ENCODE measurements at regions not wholly inside any gene's neighbourhood (a gene's known extent, or its start where the extent isn't known, plus 50 kb on each side); places are given as distances from the start of the nearest gene placed in this dataset.

GRCh38 chr2:39602616-39603015 is 63.1 kb upstream of the TMEM178A start:
- whole genome bisulfite sequencing, 2 experiments (ENCODE audit: insufficient coverage in 2 of 2), result no CpG with 5 or more reads among the region's 1 CpG
- Histone ChIP-seq H3K4me3 (ENCODE audit: extremely low read depth, insufficient read depth, low read length, poor library complexity, severe bottlenecking) (no peak overlapping the region), H3K36me3 (ENCODE audit: control insufficient read depth, insufficient read depth, low read length) (no peaks in the 10 kb centered on the region), H3K4me1 (ENCODE audit: control insufficient read depth, insufficient read depth, low read length, poor library complexity, severe bottlenecking) (peaks cover 24% of the 10 kb centered on the region), H3K27ac (ENCODE audit: low read depth, low read length, severe bottlenecking) (no peak overlapping the region), H3K9me3 (ENCODE audit: control insufficient read depth, low read length) (no peaks in the 10 kb centered on the region)

GRCh38 chr2:39603436-39603835 is 62.3 kb upstream of the TMEM178A start:
- H3K4me1 ChIP-seq (ENCODE audit: control insufficient read depth, insufficient read depth, low read length, poor library complexity, severe bottlenecking), result peaks cover 32% of the 10 kb centered on the region
- no peak overlapping the region for H3K27ac ChIP-seq (ENCODE audit: low read depth, low read length, severe bottlenecking)
- H3K9me3 ChIP-seq (ENCODE audit: control insufficient read depth, low read length), result no peaks in the 10 kb centered on the region
- WGBS, 2 experiments (ENCODE audit: insufficient coverage in 2 of 2), result no CpG with 5 or more reads among the region's 2 CpGs
- H3K36me3 ChIP-seq (ENCODE audit: control insufficient read depth, insufficient read depth, low read length), result no peaks in the 10 kb centered on the region
- no peak overlapping the region for H3K4me3 ChIP-seq (ENCODE audit: extremely low read depth, insufficient read depth, low read length, poor library complexity, severe bottlenecking)

- H3K4me3 ChIP-seq (ENCODE audit: extremely low read depth, insufficient read depth, low read length, poor library complexity, severe bottlenecking), result no peak overlapping the region
- peaks cover 41% of the 10 kb centered on the region for H3K4me1 ChIP-seq (ENCODE audit: control insufficient read depth, insufficient read depth, low read length, poor library complexity, severe bottlenecking)
- no peaks in the 10 kb centered on the region for H3K36me3 ChIP-seq (ENCODE audit: control insufficient read depth, insufficient read depth, low read length)
- 81 to 85% methylated on average over 4 of the region's 4 CpGs for WGBS, 2 experiments (ENCODE audit: insufficient coverage in 2 of 2)
- no peak overlapping the region for H3K27ac ChIP-seq (ENCODE audit: low read depth, low read length, severe bottlenecking)
- no peaks in the 10 kb centered on the region for H3K9me3 ChIP-seq (ENCODE audit: control insufficient read depth, low read length)
These were observed 60.9 kb upstream of the TMEM178A start for GRCh38 chr2:39604866-39605265.

GRCh38 chr2:39606585-39606984 is 59.1 kb upstream of the TMEM178A start:
- Histone ChIP-seq H3K36me3 (ENCODE audit: control insufficient read depth, insufficient read depth, low read length) (no peaks in the 10 kb centered on the region), H3K27ac (ENCODE audit: low read depth, low read length, severe bottlenecking) (no peak overlapping the region), H3K9me3 (ENCODE audit: control insufficient read depth, low read length) (no peaks in the 10 kb centered on the region), H3K4me1 (ENCODE audit: control insufficient read depth, insufficient read depth, low read length, poor library complexity, severe bottlenecking) (peaks cover 44% of the 10 kb centered on the region), H3K4me3 (ENCODE audit: extremely low read depth, insufficient read depth, low read length, poor library complexity, severe bottlenecking) (no peak overlapping the region)
- WGBS, 2 experiments (ENCODE audit: insufficient coverage in 2 of 2), result 50 to 76% methylated on average over 3 to 4 of the region's 4 CpGs

GRCh38 chr2:39607538-39608262 is 58.0 kb upstream of the TMEM178A start:
- H3K27ac ChIP-seq (ENCODE audit: low read depth, low read length, severe bottlenecking), result peak overlapping the region; percentile 61
- no peaks in the 10 kb centered on the region for H3K36me3 ChIP-seq (ENCODE audit: control insufficient read depth, insufficient read depth, low read length)
- H3K4me1 ChIP-seq (ENCODE audit: control insufficient read depth, insufficient read depth, low read length, poor library complexity, severe bottlenecking), result peaks cover 44% of the 10 kb centered on the region
- no peak overlapping the region for H3K4me3 ChIP-seq (ENCODE audit: extremely low read depth, insufficient read depth, low read length, poor library complexity, severe bottlenecking)
- no peaks in the 10 kb centered on the region for H3K9me3 ChIP-seq (ENCODE audit: control insufficient read depth, low read length)
- WGBS, 2 experiments (ENCODE audit: insufficient coverage in 2 of 2), result 73 to 94% methylated on average over 2 of the region's 4 CpGs

GRCh38 chr2:39608263-39608575 is 57.5 kb upstream of the TMEM178A start:
- Histone ChIP-seq H3K9me3 (ENCODE audit: control insufficient read depth, low read length) (no peaks in the 10 kb centered on the region), H3K36me3 (ENCODE audit: control insufficient read depth, insufficient read depth, low read length) (no peaks in the 10 kb centered on the region), H3K27ac (ENCODE audit: low read depth, low read length, severe bottlenecking) (peak overlapping the region; percentile 61), H3K4me3 (ENCODE audit: extremely low read depth, insufficient read depth, low read length, poor library complexity, severe bottlenecking) (no peak overlapping the region), H3K4me1 (ENCODE audit: control insufficient read depth, insufficient read depth, low read length, poor library complexity, severe bottlenecking) (peaks cover 44% of the 10 kb centered on the region)
- WGBS, 2 experiments (ENCODE audit: insufficient coverage in 2 of 2), result 92% methylated on average over 2 of the region's 4 CpGs; no CpG with 5 or more reads in 1 of the 2 experiments

- H3K4me1 ChIP-seq (ENCODE audit: control insufficient read depth, insufficient read depth, low read length, poor library complexity, severe bottlenecking), result peaks cover 44% of the 10 kb centered on the region
- 77 to 81% methylated on average over 5 to 6 of the region's 6 CpGs for WGBS, 2 experiments (ENCODE audit: insufficient coverage in 2 of 2)
- H3K27ac ChIP-seq (ENCODE audit: low read depth, low read length, severe bottlenecking), result peak overlapping the region; percentile 61
- no peak overlapping the region for H3K4me3 ChIP-seq (ENCODE audit: extremely low read depth, insufficient read depth, low read length, poor library complexity, severe bottlenecking)
- no peaks in the 10 kb centered on the region for H3K36me3 ChIP-seq (ENCODE audit: control insufficient read depth, insufficient read depth, low read length)
- no peaks in the 10 kb centered on the region for H3K9me3 ChIP-seq (ENCODE audit: control insufficient read depth, low read length)
These were observed 56.9 kb upstream of the TMEM178A start for GRCh38 chr2:39608686-39609441.

GRCh38 chr2:39609917-39610316 is 55.8 kb upstream of the TMEM178A start:
- H3K4me3 ChIP-seq (ENCODE audit: extremely low read depth, insufficient read depth, low read length, poor library complexity, severe bottlenecking), result no peak overlapping the region
- peaks cover 42% of the 10 kb centered on the region for H3K4me1 ChIP-seq (ENCODE audit: control insufficient read depth, insufficient read depth, low read length, poor library complexity, severe bottlenecking)
- WGBS, 2 experiments (ENCODE audit: insufficient coverage in 2 of 2), result 100% methylated on average over 1 to 2 of the region's 2 CpGs
- H3K36me3 ChIP-seq (ENCODE audit: control insufficient read depth, insufficient read depth, low read length), result no peaks in the 10 kb centered on the region
- no peak overlapping the region for H3K27ac ChIP-seq (ENCODE audit: low read depth, low read length, severe bottlenecking)
- H3K9me3 ChIP-seq (ENCODE audit: control insufficient read depth, low read length), result no peaks in the 10 kb centered on the region

- 100% methylated on average over 1 of the region's 1 CpG for WGBS, 2 experiments (ENCODE audit: insufficient coverage in 2 of 2)
- no peaks in the 10 kb centered on the region for H3K36me3 ChIP-seq (ENCODE audit: control insufficient read depth, insufficient read depth, low read length)
- no peaks in the 10 kb centered on the region for H3K4me1 ChIP-seq (ENCODE audit: control insufficient read depth, insufficient read depth, low read length, poor library complexity, severe bottlenecking)
- H3K9me3 ChIP-seq (ENCODE audit: control insufficient read depth, low read length), result no peaks in the 10 kb centered on the region
- no peak overlapping the region for H3K4me3 ChIP-seq (ENCODE audit: extremely low read depth, insufficient read depth, low read length, poor library complexity, severe bottlenecking)
- H3K27ac ChIP-seq (ENCODE audit: low read depth, low read length, severe bottlenecking), result no peak overlapping the region
These were observed 50.0 kb upstream of the TMEM178A start for GRCh38 chr2:39615675-39616074.

All from mesodermal cell (in vitro differentiated cells).